SU-DHL-6 (cell line): ENCODE measurements at regions not wholly inside any gene's neighbourhood (a gene's known extent, or its start where the extent isn't known, plus 50 kb on each side); places are given as distances from the start of the nearest gene placed in this dataset.
"Not testable (repeated sequence)": the region's sequence is repeated elsewhere in the genome, so short reads cannot be mapped to it uniquely, and the experiment has no call there.

Experiments used
- H2AFZ ChIP-seq: fragments of 200-600 bp; sonication (generic); 2 replicates; pipeline ENCODE4 v1.6.1; 2014; ENCODE audit warnings: low read depth, mild to moderate bottlenecking, moderate library complexity, mixed read lengths, antibody characterized with exemption, low read length; ENCODE audit not compliant: severe bottlenecking
- H3F3A ChIP-seq: fragments of 200-600 bp; shearing (Covaris generic); 2 replicates; pipeline ENCODE4 v1.6.0; 2016; ENCODE audit warnings: antibody characterized with exemption, mild to moderate bottlenecking; ENCODE audit not compliant: insufficient read depth
- H3K27ac ChIP-seq: fragments of 200-600 bp; sonication (generic); 2 replicates; pipeline ENCODE4 v1.5.1; 2016; ENCODE audit warnings: low read depth, mild to moderate bottlenecking, low read length, moderate library complexity, mixed read lengths
- H3K27me3 ChIP-seq: fragments of 200-600 bp; sonication (generic), shearing (Covaris generic); 2 replicates; pipeline ENCODE4 v1.6.0; 2014; ENCODE audit warnings: mild to moderate bottlenecking, low read length
- H3K36me3 ChIP-seq: fragments of 200-600 bp; sonication (generic); 2 replicates; pipeline ENCODE4 v1.6.1; 2014; ENCODE audit warnings: mild to moderate bottlenecking, low read length, mixed read lengths
- H3K4me2 ChIP-seq: fragments of 300-600, 200-600 bp; shearing (Covaris generic), sonication (generic); 2 replicates; pipeline ENCODE4 v1.6.0; 2014; ENCODE audit warnings: low read length, low read depth, mild to moderate bottlenecking; ENCODE audit not compliant: poor library complexity, severe bottlenecking
- H3K4me3 ChIP-seq: fragments of 200-600 bp; sonication (generic); 2 replicates; pipeline ENCODE4 v1.5.1; 2014; ENCODE audit warnings: antibody characterized with exemption, low read length, mild to moderate bottlenecking, mixed read lengths; ENCODE audit not compliant: insufficient read depth, poor library complexity, severe bottlenecking
- H3K79me2 ChIP-seq: fragments of 200-600 bp; sonication (generic); 2 replicates; pipeline ENCODE4 v1.6.1; 2014; ENCODE audit warnings: mild to moderate bottlenecking, low read length, moderate library complexity; ENCODE audit not compliant: insufficient read depth
- H3K9ac ChIP-seq: fragments of 200-600 bp; sonication (generic); 2 replicates; pipeline ENCODE4 v1.7.0; 2014; ENCODE audit warnings: mild to moderate bottlenecking, low read length
- H3K9me2 ChIP-seq: fragments of 200-600 bp; sonication (generic); replicated peaks from 2 replicates; pipeline ENCODE4 v1.6.1; 2014; ENCODE audit warnings: low read length; ENCODE audit not compliant: insufficient read depth
- H3K9me3 ChIP-seq: fragments of 200-600 bp; sonication (generic); 2 replicates; pipeline ENCODE4 v1.6.1; 2014; ENCODE audit warnings: low read length, mixed read lengths; ENCODE audit not compliant: insufficient read depth
- H4K20me1 ChIP-seq: fragments of 200-600 bp; sonication (generic); 2 replicates; pipeline ENCODE4 v1.6.1; 2014; ENCODE audit warnings: low read depth, mild to moderate bottlenecking, antibody characterized with exemption, low read length, moderate library complexity, mixed read lengths
- EZH2phosphoT487 ChIP-seq: fragments of 200-600 bp; sonication (generic), shearing (Covaris generic); conservative IDR thresholded peaks from 2 replicates; pipeline ENCODE4 v1.6.1; 2018; ENCODE audit warnings: mild to moderate bottlenecking, antibody characterized with exemption, low read length, moderate library complexity, mixed read lengths
- TF ChIP-seq, protein P1 (sequence below): fragments of 200-600 bp; sonication (generic); IDR thresholded peaks from one replicate; pipeline ENCODE4 v1.5.1; 2017; ENCODE audit warnings: antibody characterized with exemption, mild to moderate bottlenecking, low read length, moderate library complexity; ENCODE audit not compliant: insufficient read depth, poor library complexity, severe bottlenecking

DNA sequence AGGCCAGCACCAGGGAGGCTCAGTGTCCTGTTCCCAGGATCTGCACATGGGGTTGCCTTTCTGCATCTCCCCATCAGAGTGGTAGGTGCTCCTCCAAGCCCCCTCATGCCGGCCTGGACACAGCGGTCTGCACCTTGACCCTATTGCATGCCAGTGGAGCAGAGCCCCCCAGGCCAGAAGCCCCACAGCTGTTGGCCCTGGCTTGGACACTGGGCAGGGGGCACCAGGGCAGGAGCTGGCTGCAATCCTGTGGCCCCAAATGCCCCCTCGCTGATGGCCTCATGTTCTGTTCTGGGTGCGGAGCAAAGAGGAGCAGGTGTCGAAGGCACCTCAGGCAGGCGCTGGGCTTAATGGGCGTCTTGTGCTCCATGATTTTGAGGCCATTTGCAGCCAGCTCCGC is 62.7 kb downstream of the CCDC74A start:
- no peaks in the 10 kb centered on the region for H4K20me1 ChIP-seq
- H3F3A ChIP-seq = no peaks in the 10 kb centered on the region
- no peak overlapping the region for H3K4me2 ChIP-seq
- no peak overlapping the region for H2AFZ ChIP-seq
- H3K9me3 ChIP-seq = no peaks in the 10 kb centered on the region
- no peaks in the 10 kb centered on the region for H3K79me2 ChIP-seq
- H3K4me3 ChIP-seq = no peak overlapping the region
- no peak overlapping the region for H3K27ac ChIP-seq
- TF ChIP-seq, protein P1, sequence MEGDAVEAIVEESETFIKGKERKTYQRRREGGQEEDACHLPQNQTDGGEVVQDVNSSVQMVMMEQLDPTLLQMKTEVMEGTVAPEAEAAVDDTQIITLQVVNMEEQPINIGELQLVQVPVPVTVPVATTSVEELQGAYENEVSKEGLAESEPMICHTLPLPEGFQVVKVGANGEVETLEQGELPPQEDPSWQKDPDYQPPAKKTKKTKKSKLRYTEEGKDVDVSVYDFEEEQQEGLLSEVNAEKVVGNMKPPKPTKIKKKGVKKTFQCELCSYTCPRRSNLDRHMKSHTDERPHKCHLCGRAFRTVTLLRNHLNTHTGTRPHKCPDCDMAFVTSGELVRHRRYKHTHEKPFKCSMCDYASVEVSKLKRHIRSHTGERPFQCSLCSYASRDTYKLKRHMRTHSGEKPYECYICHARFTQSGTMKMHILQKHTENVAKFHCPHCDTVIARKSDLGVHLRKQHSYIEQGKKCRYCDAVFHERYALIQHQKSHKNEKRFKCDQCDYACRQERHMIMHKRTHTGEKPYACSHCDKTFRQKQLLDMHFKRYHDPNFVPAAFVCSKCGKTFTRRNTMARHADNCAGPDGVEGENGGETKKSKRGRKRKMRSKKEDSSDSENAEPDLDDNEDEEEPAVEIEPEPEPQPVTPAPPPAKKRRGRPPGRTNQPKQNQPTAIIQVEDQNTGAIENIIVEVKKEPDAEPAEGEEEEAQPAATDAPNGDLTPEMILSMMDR = no peak
- TF ChIP-seq EZH2phosphoT487 = no peak
- no peaks in the 10 kb centered on the region for H3K9me2 ChIP-seq
- H3K27me3 ChIP-seq = no peaks in the 10 kb centered on the region
- no peak overlapping the region for H3K9ac ChIP-seq
- no peaks in the 10 kb centered on the region for H3K36me3 ChIP-seq

DNA sequence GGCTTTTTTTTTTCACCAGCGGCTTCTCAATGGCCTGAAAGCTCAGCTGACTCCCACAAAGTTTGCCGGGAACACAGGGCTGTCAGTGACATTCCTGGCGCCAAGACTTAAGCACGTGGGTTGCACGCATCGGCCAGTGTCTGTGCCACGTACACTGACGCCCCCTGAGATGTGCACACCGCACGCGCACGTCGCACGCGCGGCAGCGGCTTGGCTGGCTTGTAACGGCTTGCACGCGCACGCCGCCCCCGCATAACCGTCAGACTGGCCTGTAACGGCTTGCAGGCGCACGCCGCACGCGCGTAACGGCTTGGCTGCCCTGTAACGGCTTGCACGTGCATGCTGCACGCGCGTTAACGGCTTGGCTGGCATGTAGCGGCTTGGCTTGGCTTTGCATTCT is 63.2 kb downstream of the CCDC74A start:
- Histone ChIP-seq H3K4me3 (no peak overlapping the region), H3F3A (no peaks in the 10 kb centered on the region), H2AFZ (no peak overlapping the region), H3K79me2 (no peaks in the 10 kb centered on the region), H3K4me2 (no peak overlapping the region), H3K27ac (no peak overlapping the region), H3K27me3 (no peaks in the 10 kb centered on the region), H3K36me3 (no peaks in the 10 kb centered on the region), H3K9me2 (no peaks in the 10 kb centered on the region), H3K9ac (no peak overlapping the region), H4K20me1 (no peaks in the 10 kb centered on the region), H3K9me3 (no peaks in the 10 kb centered on the region)
- no peak for TF ChIP-seq EZH2phosphoT487
- TF ChIP-seq, protein P1 = no peak

DNA sequence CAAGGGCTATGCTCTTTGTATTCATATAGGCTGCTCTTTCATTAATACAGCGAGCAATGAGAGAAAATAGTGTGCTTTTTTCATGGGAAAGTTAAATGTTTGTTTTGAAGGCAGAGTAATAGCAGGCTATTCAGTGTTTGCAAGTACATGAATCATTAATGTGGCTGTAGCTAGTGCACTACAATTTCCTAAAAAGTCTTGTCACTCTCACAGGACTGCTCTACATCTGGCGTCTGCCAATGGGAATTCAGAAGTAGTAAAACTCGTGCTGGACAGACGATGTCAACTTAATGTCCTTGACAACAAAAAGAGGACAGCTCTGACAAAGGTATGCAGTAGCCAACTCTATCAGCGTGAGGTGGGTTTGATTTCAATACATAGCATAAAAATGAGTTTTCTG is 68.9 kb downstream of the CCDC74A start:
- not testable (repeated sequence) for H3K9me2 ChIP-seq, H3K4me2 ChIP-seq, H3K4me3 ChIP-seq, H3K79me2 ChIP-seq, H3F3A ChIP-seq, H3K27me3 ChIP-seq, H3K36me3 ChIP-seq, H3K9ac ChIP-seq, H2AFZ ChIP-seq, H3K27ac ChIP-seq, H3K9me3 ChIP-seq, H4K20me1 ChIP-seq

DNA sequence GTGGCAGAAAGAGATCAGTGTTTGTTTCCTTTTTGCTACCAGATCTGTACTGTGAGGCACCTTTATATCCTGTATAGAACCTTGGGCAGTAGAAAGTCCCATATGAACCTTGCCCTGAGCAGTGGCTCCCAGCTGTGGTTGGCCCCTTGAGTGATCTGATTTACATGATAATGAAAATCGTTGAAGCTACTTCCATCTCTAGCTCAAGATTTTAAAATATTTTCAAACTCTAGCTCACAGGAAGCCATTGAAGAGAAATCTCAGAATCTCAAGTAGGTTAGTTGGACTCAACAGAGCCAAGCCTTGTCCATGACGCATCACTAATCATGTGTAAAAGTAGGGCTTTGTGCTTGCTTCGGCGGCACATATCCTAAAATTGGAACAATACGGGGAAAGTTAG is 74.8 kb downstream of the CCDC74A start:
- not testable (repeated sequence) for H3K27me3 ChIP-seq, H3K79me2 ChIP-seq, H3K9me3 ChIP-seq, H3K4me2 ChIP-seq, H3K9ac ChIP-seq, H3K4me3 ChIP-seq, H3K36me3 ChIP-seq, H3K27ac ChIP-seq, H3K9me2 ChIP-seq, H3F3A ChIP-seq, H2AFZ ChIP-seq, H4K20me1 ChIP-seq

DNA sequence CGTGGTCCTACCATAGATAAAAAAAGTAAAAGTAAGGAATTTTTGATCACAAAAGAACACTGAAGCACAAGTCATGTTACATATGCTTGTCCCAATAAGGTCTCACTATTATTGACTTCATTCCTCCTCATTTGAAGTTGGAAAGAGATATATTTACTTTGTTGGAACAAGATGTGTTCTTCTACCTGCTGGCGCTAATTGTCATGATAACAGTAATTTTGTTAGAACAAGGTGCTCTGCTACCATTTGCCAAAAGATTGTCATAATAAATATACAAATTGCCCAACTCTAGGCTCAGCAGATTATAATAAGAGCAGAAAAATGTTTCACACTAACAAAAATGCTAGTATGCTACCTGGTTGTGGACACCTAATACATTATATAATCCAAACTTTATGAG is 77.0 kb downstream of the CCDC74A start:
- not testable (repeated sequence) for H3K9ac ChIP-seq, H2AFZ ChIP-seq, H3K27me3 ChIP-seq, H3K4me2 ChIP-seq, H3K36me3 ChIP-seq, H3K79me2 ChIP-seq, H3F3A ChIP-seq, H3K4me3 ChIP-seq, H4K20me1 ChIP-seq, H3K9me2 ChIP-seq, H3K27ac ChIP-seq, H3K9me3 ChIP-seq

DNA sequence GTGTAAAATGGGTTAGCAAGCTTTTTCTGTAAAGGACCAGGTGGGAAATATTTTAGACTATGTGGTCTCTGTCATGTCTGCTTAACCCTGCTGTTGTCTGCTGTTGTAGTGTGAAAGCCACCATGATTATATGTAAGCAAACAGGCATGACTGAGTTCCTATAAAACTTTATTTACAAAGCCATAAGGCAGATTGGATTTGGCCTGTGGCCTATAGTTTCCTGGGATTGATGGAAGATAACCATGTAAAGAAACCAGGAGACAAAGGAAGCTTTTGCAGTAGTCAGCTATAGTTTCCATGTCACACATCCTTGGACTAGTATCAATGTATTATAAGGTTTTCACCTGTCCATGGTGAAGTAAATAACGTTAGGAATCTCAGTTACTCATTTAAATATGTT is 78.7 kb downstream of the CCDC74A start:
- H3K9me2 ChIP-seq, H3K36me3 ChIP-seq, H3K27ac ChIP-seq, H3K79me2 ChIP-seq, H3K4me3 ChIP-seq, H3F3A ChIP-seq, H3K9ac ChIP-seq, H2AFZ ChIP-seq, H4K20me1 ChIP-seq, H3K9me3 ChIP-seq, H3K27me3 ChIP-seq, H3K4me2 ChIP-seq: not testable (repeated sequence)

DNA sequence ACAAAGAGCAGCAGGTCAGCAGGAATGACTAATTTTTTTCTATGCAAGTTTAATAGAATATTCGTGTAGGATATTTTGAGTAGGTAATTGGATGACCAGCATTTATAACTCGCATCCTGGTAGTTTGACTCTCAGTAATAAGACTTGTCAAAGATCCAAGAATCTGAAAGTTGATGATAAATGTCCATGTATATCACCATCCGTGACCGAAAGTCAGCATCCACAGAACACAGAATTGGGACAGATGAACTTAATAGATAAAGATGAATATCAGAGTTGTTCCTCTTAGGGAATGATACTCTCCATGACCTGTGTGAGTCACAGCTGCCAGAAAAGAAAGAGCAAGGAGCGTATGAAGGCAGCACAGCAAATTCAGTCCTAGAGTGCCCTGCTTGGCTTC is 79.4 kb downstream of the CCDC74A start:
- H3K9me2 ChIP-seq, H3F3A ChIP-seq, H3K9ac ChIP-seq, H3K36me3 ChIP-seq, H4K20me1 ChIP-seq, H2AFZ ChIP-seq, H3K27me3 ChIP-seq, H3K4me2 ChIP-seq, H3K9me3 ChIP-seq, H3K79me2 ChIP-seq, H3K4me3 ChIP-seq, H3K27ac ChIP-seq: not testable (repeated sequence)
